ENCODE measurements at regions not wholly inside any gene's neighbourhood (a gene's known extent, or its start where the extent isn't known, plus 50 kb on each side); places are given as distances from the start of the nearest gene placed in this dataset.

- H3K9me3 ChIP-seq (ENCODE audit: control insufficient read depth, low read depth, low read length) = no peaks in the 10 kb centered on the region
- H3K23ac ChIP-seq (ENCODE audit: insufficient read length, low read depth, low read length) = no peak overlapping the region
- no peaks in the 10 kb centered on the region for H4K20me1 ChIP-seq (ENCODE audit: control insufficient read depth, insufficient read depth, insufficient read length)
- no peak overlapping the region for H2BK120ac ChIP-seq (ENCODE audit: low read depth, low read length, poor library complexity, severe bottlenecking)
- H3T11ph ChIP-seq (ENCODE audit: low read length) = no peak overlapping the region
- no CpG with 5 or more reads among the region's 2 CpGs for WGBS (ENCODE audit: extremely low coverage, insufficient read length, low lambda C conversion rate)
- H3K18ac ChIP-seq (ENCODE audit: insufficient read length, low read depth, low read length) = no peak overlapping the region
- H3K4me1 ChIP-seq (ENCODE audit: insufficient read depth, low read length) = no peaks in the 10 kb centered on the region; the same call in 1 of the 2 replicates
- no peak overlapping the region for H3K4me2 ChIP-seq (ENCODE audit: insufficient read depth, insufficient read length, low read length)
- H3K9ac ChIP-seq (ENCODE audit: extremely low read depth, insufficient read length, low read length) = no peak overlapping the region
- Mint-ChIP-seq H3K9me3 (no peaks in the 10 kb centered on the region), H3K27me3 (ENCODE audit: low read depth) (no peaks in the 10 kb centered on the region), H3K27ac (no peak overlapping the region), H3K4me1 (peaks cover 13 to 32% of the 10 kb centered on the region in 2 experiments; a peak in 3 of 4 replicates), H3K4me3 (no peak overlapping the region), H3K36me3 (ENCODE audit: insufficient read depth in 1 of 3, low read depth in 3 of 3) (no peaks in the 10 kb centered on the region)
- H3K56ac ChIP-seq (ENCODE audit: insufficient read length, low read depth, low read length) = no peak overlapping the region
- H4K5ac ChIP-seq (ENCODE audit: insufficient read length, low read depth, low read length) = no peak overlapping the region
- no peak overlapping the region for H3K14ac ChIP-seq (ENCODE audit: insufficient read depth, low read length)
- no peak overlapping the region for H2AFZ ChIP-seq (ENCODE audit: low read length)
- H3K79me2 ChIP-seq (ENCODE audit: insufficient read depth, low read length) = no peaks in the 10 kb centered on the region
- no peak overlapping the region for H2BK12ac ChIP-seq (ENCODE audit: insufficient read length, low read depth, low read length)
- H3K79me1 ChIP-seq (ENCODE audit: insufficient read depth, low read depth, low read length, poor library complexity, severe bottlenecking) = no peaks in the 10 kb centered on the region
- H3K27ac ChIP-seq (ENCODE audit: insufficient read length, low read depth, low read length) = no peak overlapping the region
- H4K91ac ChIP-seq (ENCODE audit: insufficient read length, low read depth, low read length) = no peak overlapping the region
- no peak overlapping the region for H3K4ac ChIP-seq (ENCODE audit: low read depth, low read length)
- H2BK5ac ChIP-seq (ENCODE audit: insufficient read length, low read length) = no peak overlapping the region
- no peak overlapping the region for H2BK20ac ChIP-seq (ENCODE audit: low read depth, low read length, poor library complexity, severe bottlenecking)
- no peak for DNase-seq
- TF ChIP-seq, protein P1, sequence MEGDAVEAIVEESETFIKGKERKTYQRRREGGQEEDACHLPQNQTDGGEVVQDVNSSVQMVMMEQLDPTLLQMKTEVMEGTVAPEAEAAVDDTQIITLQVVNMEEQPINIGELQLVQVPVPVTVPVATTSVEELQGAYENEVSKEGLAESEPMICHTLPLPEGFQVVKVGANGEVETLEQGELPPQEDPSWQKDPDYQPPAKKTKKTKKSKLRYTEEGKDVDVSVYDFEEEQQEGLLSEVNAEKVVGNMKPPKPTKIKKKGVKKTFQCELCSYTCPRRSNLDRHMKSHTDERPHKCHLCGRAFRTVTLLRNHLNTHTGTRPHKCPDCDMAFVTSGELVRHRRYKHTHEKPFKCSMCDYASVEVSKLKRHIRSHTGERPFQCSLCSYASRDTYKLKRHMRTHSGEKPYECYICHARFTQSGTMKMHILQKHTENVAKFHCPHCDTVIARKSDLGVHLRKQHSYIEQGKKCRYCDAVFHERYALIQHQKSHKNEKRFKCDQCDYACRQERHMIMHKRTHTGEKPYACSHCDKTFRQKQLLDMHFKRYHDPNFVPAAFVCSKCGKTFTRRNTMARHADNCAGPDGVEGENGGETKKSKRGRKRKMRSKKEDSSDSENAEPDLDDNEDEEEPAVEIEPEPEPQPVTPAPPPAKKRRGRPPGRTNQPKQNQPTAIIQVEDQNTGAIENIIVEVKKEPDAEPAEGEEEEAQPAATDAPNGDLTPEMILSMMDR (conservative IDR thresholded peaks at IDR 0.05) = no peak
- H2BK15ac ChIP-seq (ENCODE audit: low read depth, low read length) = no peak overlapping the region
- no peak overlapping the region for H2AK5ac ChIP-seq (ENCODE audit: insufficient read length, low read length)
- no peaks in the 10 kb centered on the region for H3K27me3 ChIP-seq (ENCODE audit: insufficient read depth, low read length)
- H3K23me2 ChIP-seq (ENCODE audit: insufficient read length, low read depth, low read length, poor library complexity, severe bottlenecking) = no peaks in the 10 kb centered on the region
- H4K8ac ChIP-seq (replicated peaks; ENCODE audit: insufficient read length, low read depth, low read length) = no peak overlapping the region
Measured at GRCh38 chr5:110256298-110256697, 470.2 kb downstream of the TMEM232 start.

All from H9 (cell line).